Colonic mucosa (tissue), 4 donors: ENCODE measurements at regions not wholly inside any gene's neighbourhood (a gene's known extent, or its start where the extent isn't known, plus 50 kb on each side); places are given as distances from the start of the nearest gene placed in this dataset.

Source experiments
- DNase-seq: peaks from one replicate; pipeline ENCODE4 v3.0.0-alpha.2; 2020
- H3K27ac ChIP-seq: fragments of 200-600 bp; one replicate; pipeline ENCODE4 v1.8.0; 2021
- H3K27me3 ChIP-seq: fragments of 200-600 bp; one replicate; pipeline ENCODE4 v1.8.0; 2021
- H3K36me3 ChIP-seq: fragments of 200-600 bp; one replicate; pipeline ENCODE4 v1.8.0; 2021
- H3K4me1 ChIP-seq: fragments of 200-600 bp; one replicate; pipeline ENCODE4 v1.8.0; 2021; ENCODE audit warnings: mild to moderate bottlenecking
- H3K4me3 ChIP-seq: fragments of 200-600 bp; one replicate; pipeline ENCODE4 v1.8.0; 2021
- H3K9ac ChIP-seq, 2 donors: one replicate each; pipeline ENCODE4 v1.7.0; 2013; ENCODE audit warnings: control low read depth in 2 of 2, low read depth in 2 of 2, low read length in 2 of 2
- H3K9me3 ChIP-seq: fragments of 200-600 bp; one replicate; pipeline ENCODE4 v1.8.0; 2021
- intact Hi-C: fragments of 100-400 bp; cut with DNase I; formaldehyde crosslinking; loops from one replicate; pipeline ENCODE4 v1.14.1; 2022
- TF ChIP-seq, protein P1 (sequence below): fragments of 200-600 bp; IDR thresholded peaks from one replicate; pipeline ENCODE4 v1.8.0; 2022; ENCODE audit warnings: antibody characterized with exemption, mild to moderate bottlenecking
- donor health status: healthy.
- donor health status: DM: no; HTN: no; CAD: no.
- donor health status: DM: no; HTN: no; CAD: no.

DNA sequence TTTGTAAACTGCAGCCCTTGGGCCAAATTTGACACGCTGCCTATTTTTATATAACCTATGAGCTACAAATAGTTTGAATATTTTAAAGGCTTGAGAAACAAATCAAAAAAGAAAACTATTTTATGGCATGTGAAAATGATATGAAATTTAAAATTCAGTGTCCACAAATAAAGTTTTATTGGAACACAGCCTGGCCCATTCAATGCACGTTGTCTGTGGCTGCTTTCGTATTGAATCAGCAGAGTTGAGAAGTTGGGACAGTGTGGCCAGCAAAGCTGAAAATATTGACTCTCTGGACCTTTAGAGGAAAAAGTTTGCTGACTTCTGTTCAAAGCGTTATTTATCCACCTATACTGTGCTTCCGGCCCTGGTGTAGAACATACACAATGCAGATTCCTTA lies 654.2 kb downstream of the MED13L start:
- no peak for DNase-seq
- Histone ChIP-seq H3K27ac (no peak overlapping the region), H3K27me3 (no peaks in the 10 kb centered on the region), H3K9me3 (no peaks in the 10 kb centered on the region), H3K9ac (no peak overlapping the region), H3K4me1 (no peaks in the 10 kb centered on the region), H3K36me3 (no peaks in the 10 kb centered on the region), H3K4me3 (no peak overlapping the region)
- TF ChIP-seq, protein P1, sequence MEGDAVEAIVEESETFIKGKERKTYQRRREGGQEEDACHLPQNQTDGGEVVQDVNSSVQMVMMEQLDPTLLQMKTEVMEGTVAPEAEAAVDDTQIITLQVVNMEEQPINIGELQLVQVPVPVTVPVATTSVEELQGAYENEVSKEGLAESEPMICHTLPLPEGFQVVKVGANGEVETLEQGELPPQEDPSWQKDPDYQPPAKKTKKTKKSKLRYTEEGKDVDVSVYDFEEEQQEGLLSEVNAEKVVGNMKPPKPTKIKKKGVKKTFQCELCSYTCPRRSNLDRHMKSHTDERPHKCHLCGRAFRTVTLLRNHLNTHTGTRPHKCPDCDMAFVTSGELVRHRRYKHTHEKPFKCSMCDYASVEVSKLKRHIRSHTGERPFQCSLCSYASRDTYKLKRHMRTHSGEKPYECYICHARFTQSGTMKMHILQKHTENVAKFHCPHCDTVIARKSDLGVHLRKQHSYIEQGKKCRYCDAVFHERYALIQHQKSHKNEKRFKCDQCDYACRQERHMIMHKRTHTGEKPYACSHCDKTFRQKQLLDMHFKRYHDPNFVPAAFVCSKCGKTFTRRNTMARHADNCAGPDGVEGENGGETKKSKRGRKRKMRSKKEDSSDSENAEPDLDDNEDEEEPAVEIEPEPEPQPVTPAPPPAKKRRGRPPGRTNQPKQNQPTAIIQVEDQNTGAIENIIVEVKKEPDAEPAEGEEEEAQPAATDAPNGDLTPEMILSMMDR: no peak
- intact Hi-C loops: loop anchor here (10.0 kb wide), 1 partner anchor 132 kb away; no protein-coding TSS in a partner anchor

DNA sequence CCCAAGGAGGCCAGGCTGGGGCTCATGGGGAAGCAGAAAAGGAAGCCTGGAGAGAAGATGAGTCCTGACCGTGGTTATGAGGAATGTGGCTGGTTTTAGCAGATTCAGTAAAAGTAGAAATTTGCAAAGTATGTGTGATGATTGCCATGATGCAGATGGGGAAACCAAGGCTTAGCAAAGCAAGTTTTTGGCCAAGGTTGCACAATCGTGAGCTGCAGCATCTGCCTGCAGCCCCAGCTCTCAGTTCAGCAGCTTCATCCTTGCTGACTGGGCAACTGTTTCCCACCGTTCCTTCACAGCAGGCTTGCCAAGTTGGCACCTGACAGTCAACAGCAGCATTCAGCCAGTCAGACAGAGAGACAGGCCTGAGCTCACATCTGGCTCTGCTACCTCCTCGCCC lies 656.7 kb downstream of the MED13L start:
- DNase-seq: no peak
- Histone ChIP-seq H3K27ac (no peak overlapping the region), H3K4me1 (no peaks in the 10 kb centered on the region), H3K9ac (no peak overlapping the region), H3K36me3 (no peaks in the 10 kb centered on the region), H3K9me3 (no peaks in the 10 kb centered on the region), H3K27me3 (no peaks in the 10 kb centered on the region), H3K4me3 (no peak overlapping the region)
- intact Hi-C loops: loop anchor here (10.0 kb wide), 1 partner anchor 134 kb away; no protein-coding TSS in a partner anchor
- TF ChIP-seq, protein P1: no peak

DNA sequence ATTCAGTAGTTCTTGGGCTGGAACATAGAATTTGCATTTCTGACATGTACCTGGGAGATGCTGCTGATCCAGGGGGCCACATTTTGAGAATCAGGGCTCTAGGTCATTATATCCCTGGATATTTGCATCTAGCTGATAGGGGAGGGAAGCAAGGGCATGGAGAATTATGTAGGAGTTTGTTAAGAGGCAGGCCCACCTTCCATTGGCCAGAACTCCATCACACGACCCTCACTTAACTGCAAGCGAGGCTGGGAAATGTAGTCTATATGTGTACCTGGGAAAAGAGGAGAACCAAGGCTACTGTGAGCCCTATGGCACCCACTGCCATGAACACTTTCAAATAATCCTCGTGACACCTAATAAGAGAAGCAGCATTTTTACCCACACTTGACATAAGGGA lies 657.6 kb downstream of the MED13L start:
- DNase-seq: no peak
- H3K27me3 ChIP-seq: no peaks in the 10 kb centered on the region
- H3K36me3 ChIP-seq: no peaks in the 10 kb centered on the region
- no peaks in the 10 kb centered on the region for H3K4me1 ChIP-seq
- H3K27ac ChIP-seq: no peak overlapping the region
- TF ChIP-seq, protein P1: no peak
- intact Hi-C loops: loop anchor here (10.0 kb wide), 1 partner anchor 135 kb away; no protein-coding TSS in a partner anchor
- no peak overlapping the region for H3K4me3 ChIP-seq
- no peaks in the 10 kb centered on the region for H3K9me3 ChIP-seq
- H3K9ac ChIP-seq: no peak overlapping the region

DNA sequence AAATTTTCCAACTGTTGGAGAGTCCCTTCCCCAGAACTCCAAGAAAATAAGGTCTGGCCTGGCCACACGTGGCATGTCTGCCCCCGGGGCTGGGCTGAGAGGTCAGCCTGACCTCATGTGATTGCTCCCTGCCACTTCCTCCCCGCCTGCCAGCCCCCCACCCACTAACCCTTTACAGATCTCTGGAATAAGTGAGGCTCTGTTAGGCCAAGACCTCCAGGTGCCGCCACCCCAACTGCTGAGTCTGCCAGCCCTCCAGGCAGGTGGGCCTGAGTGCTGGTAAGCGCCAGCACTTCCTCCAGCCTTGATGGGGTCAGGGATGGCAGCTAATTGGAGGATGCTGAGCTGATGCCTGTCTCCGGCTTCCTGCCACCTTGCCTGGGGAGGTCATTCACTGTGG lies 658.4 kb downstream of the MED13L start:
- Histone ChIP-seq H3K27me3 (no peaks in the 10 kb centered on the region), H3K27ac (no peak overlapping the region), H3K9ac (no peak overlapping the region), H3K4me1 (no peaks in the 10 kb centered on the region), H3K4me3 (no peak overlapping the region), H3K36me3 (no peaks in the 10 kb centered on the region), H3K9me3 (no peaks in the 10 kb centered on the region)
- TF ChIP-seq, protein P1: no peak
- intact Hi-C loops: no loop called here
- DNase-seq: no peak

DNA sequence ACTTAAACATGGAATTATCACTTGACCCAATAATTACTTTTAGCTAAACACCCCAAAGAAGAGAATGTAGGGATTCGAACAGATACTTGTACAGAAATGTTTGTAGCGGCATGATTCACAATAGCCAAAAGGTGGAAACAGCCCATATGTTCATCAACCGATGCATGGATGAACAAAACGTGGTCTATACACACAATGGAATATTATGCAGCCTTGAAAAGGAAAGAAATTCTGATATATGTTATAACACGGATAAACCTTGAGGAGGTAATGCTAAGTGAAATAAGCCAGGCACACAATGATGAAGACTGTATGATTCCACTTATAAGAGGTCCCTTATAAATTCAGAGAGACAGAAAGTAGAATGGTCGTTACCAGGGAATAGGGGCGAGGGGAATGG lies 659.4 kb downstream of the MED13L start:
- Histone ChIP-seq H3K9ac (no peak overlapping the region), H3K27me3 (no peaks in the 10 kb centered on the region), H3K4me1 (no peaks in the 10 kb centered on the region), H3K9me3 (no peaks in the 10 kb centered on the region), H3K27ac (no peak overlapping the region), H3K36me3 (no peaks in the 10 kb centered on the region), H3K4me3 (no peak overlapping the region)
- TF ChIP-seq, protein P1: no peak
- intact Hi-C loops: no loop called here
- no peak for DNase-seq

DNA sequence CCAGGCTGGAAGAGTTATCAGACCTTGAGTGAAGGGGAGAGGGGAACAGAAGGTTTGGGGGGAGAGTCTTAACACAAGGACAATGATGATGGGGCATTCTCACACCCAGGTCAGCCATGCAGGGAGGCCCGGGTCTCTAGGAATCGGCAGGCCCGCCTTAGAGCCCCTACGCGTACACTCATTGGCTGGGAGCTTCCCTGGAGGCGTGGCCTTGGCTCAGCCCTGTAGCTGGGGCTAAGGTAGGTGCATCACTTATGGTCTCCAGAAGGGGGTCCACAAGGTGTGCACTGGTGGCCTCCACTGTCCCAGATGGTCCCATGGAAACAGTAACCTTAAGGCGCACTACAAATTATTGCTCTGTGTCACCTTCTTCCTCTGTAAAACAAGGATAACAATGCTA lies 660.1 kb downstream of the MED13L start:
- Histone ChIP-seq H3K4me3 (no peak overlapping the region), H3K27me3 (no peaks in the 10 kb centered on the region), H3K9me3 (no peaks in the 10 kb centered on the region), H3K4me1 (no peaks in the 10 kb centered on the region), H3K27ac (no peak overlapping the region), H3K9ac (no peak overlapping the region), H3K36me3 (no peaks in the 10 kb centered on the region)
- intact Hi-C loops: no loop called here
- TF ChIP-seq, protein P1: no peak
- no peak for DNase-seq
